ENCODE measurements at regions not wholly inside any gene's neighbourhood (a gene's known extent, or its start where the extent isn't known, plus 50 kb on each side); places are given as distances from the start of the nearest gene placed in this dataset.

DNA sequence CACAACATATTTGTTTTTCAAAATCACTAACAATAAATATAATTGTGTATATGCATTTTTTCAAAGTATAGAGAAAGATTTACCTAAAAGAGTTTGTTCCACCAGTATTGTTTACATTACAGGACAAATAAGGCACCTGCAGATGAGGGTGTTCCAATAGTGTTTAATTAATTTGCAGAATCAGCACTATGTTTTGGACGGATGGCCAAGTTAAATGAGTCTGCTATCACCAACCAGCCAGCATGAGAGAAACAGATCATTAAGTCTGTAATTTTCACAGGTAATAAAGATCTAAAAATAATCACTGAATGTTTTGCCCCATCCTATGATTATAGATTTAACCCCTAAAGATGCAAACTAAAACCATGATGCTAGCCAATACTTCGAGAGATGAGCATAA is 2247.0 kb downstream of the NCAM2 start:
- Histone ChIP-seq H2BK5ac (ENCODE audit: low read depth, low read length, poor library complexity, severe bottlenecking) (no peak overlapping the region), H3K4ac (ENCODE audit: low read depth, low read length) (no peak overlapping the region), H3K9me1 (ENCODE audit: insufficient read depth, low read length) (no peaks in the 10 kb centered on the region), H3K23ac (ENCODE audit: low read depth, low read length) (no peak overlapping the region), H2BK120ac (ENCODE audit: low read depth, low read length) (no peak overlapping the region), H2BK20ac (ENCODE audit: low read depth, low read length) (no peak overlapping the region), H3K4me3 (ENCODE audit: insufficient read depth, low read depth, low read length) (no peak overlapping the region), H4K91ac (ENCODE audit: insufficient read depth, low read depth, low read length) (no peak overlapping the region), H3K79me1 (ENCODE audit: low read depth in 1 of 2, low read length in 2 of 2) (no peaks in the 10 kb centered on the region), H3K36me3 (ENCODE audit: control insufficient read depth, insufficient read depth, low read length) (no peaks in the 10 kb centered on the region), H3K4me2 (ENCODE audit: low read depth, low read length) (no peak overlapping the region), H3K56ac (ENCODE audit: extremely low read depth, insufficient read depth, low read length) (no peak overlapping the region), H3K27ac (ENCODE audit: insufficient read depth, low read length) (no peak overlapping the region), H2BK15ac (ENCODE audit: low read depth, low read length) (no peak overlapping the region), H3K18ac (ENCODE audit: low read depth, low read length) (no peak overlapping the region), H3K14ac (replicated peaks; ENCODE audit: low read depth, low read length) (no peak overlapping the region), H3K9me3 (ENCODE audit: control insufficient read depth, insufficient read depth, low read length) (peaks cover 10% of the 10 kb centered on the region), H4K5ac (ENCODE audit: low read depth, low read length) (no peak overlapping the region), H3K27me3 (ENCODE audit: control insufficient read depth, insufficient read depth, low read length) (no peaks in the 10 kb centered on the region), H2AK9ac (replicated peaks; ENCODE audit: low read depth, low read length, poor library complexity) (no peak overlapping the region), H4K20me1 (ENCODE audit: insufficient read depth, low read length) (no peaks in the 10 kb centered on the region), H2AFZ (replicated peaks; ENCODE audit: low read length, poor library complexity) (no peak overlapping the region), H3K9ac (ENCODE audit: low read depth, low read length) (no peak overlapping the region), H3K4me1 (ENCODE audit: control insufficient read depth, insufficient read depth, low read length) (no peaks in the 10 kb centered on the region), H4K8ac (ENCODE audit: low read depth in 2 of 2, low read length in 2 of 2) (no peak overlapping the region), H2AK5ac (ENCODE audit: low read depth, low read length) (no peak overlapping the region)
- WGBS, 2 experiments (ENCODE audit: extremely low coverage in 2 of 2, insufficient read length in 1 of 2), result no CpG with 5 or more reads among the region's 2 CpGs
- intact Hi-C loops (cut with micrococcal nuclease) (no loop called here), in situ Hi-C loops (cut with MboI; ENCODE audit: low sequenced_read_pairs) (no loop called here), dilution Hi-C loops (cut with HindIII; ENCODE audit: low sequenced_read_pairs, unreplicated experiment) (no loop called here)
- TF ChIP-seq MAFK (IDR thresholded peaks at IDR 0.05; ENCODE audit: low read depth, low read length) (peak; percentile 62), FOS (IDR thresholded peaks at IDR 0.05; ENCODE audit: low read depth, low read length) (no peak), POLR2A (IDR thresholded peaks at IDR 0.05; ENCODE audit: low read depth, low read length) (no peak)
- CTCF ChIA-PET, result no interaction called here
- POLR2A ChIA-PET (ENCODE audit: unreplicated experiment), result no interaction called here
- BruUV-seq (replicated peaks), result no TSS peak
- no peak for DNase-seq
- no peak for ATAC-seq (ENCODE audit: low read depth)

All from IMR-90 (cell line).